PC-9 (cell line): ENCODE measurements at regions not wholly inside any gene's neighbourhood (a gene's known extent, or its start where the extent isn't known, plus 50 kb on each side); places are given as distances from the start of the nearest gene placed in this dataset.

Experiments
- BruUV-seq: library from RNA; stranded (reverse); fragments of 400-500 nt; replicated peaks from 2 replicates; lab custom pipeline; 2021; lab: Mats Ljungman, UMichigan
- CTCF ChIA-PET: fragments of 300-600 bp; sonication (Branson Sonifier 250); formaldehyde crosslinking; loops from one replicate; lab custom pipeline; 2022; ENCODE audit warnings: antibody characterized with exemption; lab: Charles Lee
- POLR2A ChIA-PET: fragments of 300-600 bp; sonication (Branson Sonifier 250); formaldehyde crosslinking; loops from one replicate; lab custom pipeline; 2022; ENCODE audit warnings: antibody characterized with exemption; ENCODE audit not compliant: unreplicated experiment; lab: Charles Lee
- DNase-seq, 2 experiments: peaks; one replicate each; pipeline versions ENCODE4 v3.0.0 to v3.0.0-alpha.2; 2015 to 2022; ENCODE audit warnings: mixed read lengths in 1 of 2
- H2AFZ ChIP-seq: fragments of 200-600 bp; sonication (generic); 2 replicates; pipeline ENCODE4 v1.8.1; 2017; ENCODE audit warnings: antibody characterized with exemption
- H3F3A ChIP-seq: fragments of 200-600 bp; sonication (generic); 2 replicates; pipeline ENCODE4 v1.8.1; 2017; ENCODE audit warnings: antibody characterized with exemption, mild to moderate bottlenecking, low read depth; ENCODE audit not compliant: insufficient read depth
- H3K27ac ChIP-seq: fragments of 200-600 bp; sonication (generic); 2 replicates; pipeline ENCODE4 v1.6.1; 2016; ENCODE audit warnings: mixed run types
- H3K27me3 ChIP-seq: fragments of 200-600 bp; sonication (generic); 2 replicates; pipeline ENCODE4 v1.6.1; 2016; ENCODE audit warnings: low read depth, mixed run types; ENCODE audit not compliant: insufficient read depth
- H3K36me3 ChIP-seq: fragments of 200-600 bp; sonication (generic); 2 replicates; pipeline ENCODE4 v1.6.1; 2016; ENCODE audit warnings: low read depth, mixed run types
- H3K4me1 ChIP-seq: fragments of 200-600 bp; sonication (generic); replicated peaks from 2 replicates; pipeline ENCODE4 v1.6.1; 2016; ENCODE audit warnings: mixed run types; ENCODE audit not compliant: insufficient read depth
- H3K4me2 ChIP-seq: fragments of 200-600 bp; sonication (generic); 2 replicates; pipeline ENCODE4 v1.6.1; 2017; ENCODE audit warnings: mixed run types
- H3K4me3 ChIP-seq: fragments of 200-600 bp; sonication (generic); 2 replicates; pipeline ENCODE4 v1.6.1; 2016; ENCODE audit warnings: mixed run types
- H3K79me2 ChIP-seq: fragments of 200-600 bp; sonication (generic); 2 replicates; pipeline ENCODE4 v1.6.1; 2017; ENCODE audit warnings: low read depth, mixed run types
- H3K9me2 ChIP-seq: fragments of 200-600 bp; sonication (generic); 2 replicates; pipeline ENCODE4 v1.8.1; 2017; ENCODE audit warnings: mild to moderate bottlenecking; ENCODE audit not compliant: insufficient read depth
- H3K9me3 ChIP-seq: fragments of 200-600 bp; sonication (generic); 2 replicates; pipeline ENCODE4 v1.8.1; 2016; ENCODE audit warnings: low read depth; ENCODE audit not compliant: insufficient read depth
- H4K20me1 ChIP-seq: fragments of 200-600 bp; sonication (generic); 2 replicates; pipeline ENCODE4 v1.8.1; 2017; ENCODE audit not compliant: insufficient read depth
- CTCF ChIP-seq: fragments of 200-600 bp; sonication (generic); conservative IDR thresholded peaks from 2 replicates; pipeline ENCODE4 v1.6.1; 2017; ENCODE audit warnings: mixed run types, antibody characterized with exemption, mild to moderate bottlenecking, moderate library complexity
- EZH2 ChIP-seq: fragments of 200-600 bp; sonication (generic); IDR thresholded peaks from 2 replicates; pipeline ENCODE4 v1.8.0; 2017; ENCODE audit warnings: antibody characterized with exemption, low read depth
- intact Hi-C: fragments of 100-400 bp; cut with micrococcal nuclease; formaldehyde crosslinking; loops from one replicate; pipeline ENCODE4 v1.10.0; 2022; ENCODE audit not compliant: unreplicated experiment

GRCh38 chr20:61126369-61127195 is 125.5 kb upstream of the CDH4 start:
- BruUV-seq = no TSS peak
- no peaks in the 10 kb centered on the region; the same call in 1 of the 2 replicates for H4K20me1 ChIP-seq
- H3K4me3 ChIP-seq = no peak overlapping the region
- no peak for DNase-seq
- TF ChIP-seq CTCF (no peak), EZH2 (no peak)
- no peak overlapping the region for H2AFZ ChIP-seq
- peaks cover 98% of the 10 kb centered on the region for H3K27me3 ChIP-seq
- no peaks in the 10 kb centered on the region for H3K9me3 ChIP-seq
- no peak overlapping the region for H3K4me2 ChIP-seq
- intact Hi-C loops = no loop called here
- H3K79me2 ChIP-seq = no peaks in the 10 kb centered on the region
- no peaks in the 10 kb centered on the region for H3K4me1 ChIP-seq
- no peaks in the 10 kb centered on the region for H3K36me3 ChIP-seq
- H3F3A ChIP-seq = no peaks in the 10 kb centered on the region
- H3K27ac ChIP-seq = no peak overlapping the region
- H3K9me2 ChIP-seq = no peaks in the 10 kb centered on the region
- ChIA-PET POLR2A (no interaction called here), CTCF (no interaction called here)

GRCh38 chr20:61127311-61128039 is 124.6 kb upstream of the CDH4 start:
- TF ChIP-seq EZH2 = no peak
- TF ChIP-seq CTCF = no peak
- Histone ChIP-seq H3K27me3 (peaks cover 98% of the 10 kb centered on the region), H3K4me3 (no peak overlapping the region), H4K20me1 (no peaks in the 10 kb centered on the region; the same call in 1 of the 2 replicates), H3K79me2 (no peaks in the 10 kb centered on the region), H2AFZ (no peak overlapping the region), H3F3A (no peaks in the 10 kb centered on the region), H3K9me2 (no peaks in the 10 kb centered on the region), H3K36me3 (no peaks in the 10 kb centered on the region), H3K27ac (no peak overlapping the region), H3K9me3 (no peaks in the 10 kb centered on the region), H3K4me2 (no peak overlapping the region), H3K4me1 (no peaks in the 10 kb centered on the region)
- BruUV-seq = no TSS peak
- POLR2A ChIA-PET = no interaction called here
- DNase-seq = no peak
- CTCF ChIA-PET = no interaction called here
- intact Hi-C loops = no loop called here

GRCh38 chr20:61128701-61129269 is 123.3 kb upstream of the CDH4 start:
- no peaks in the 10 kb centered on the region; the same call in 1 of the 2 replicates for H4K20me1 ChIP-seq
- POLR2A ChIA-PET = no interaction called here
- H3K79me2 ChIP-seq = no peaks in the 10 kb centered on the region
- no peaks in the 10 kb centered on the region for H3F3A ChIP-seq
- no peaks in the 10 kb centered on the region for H3K9me3 ChIP-seq
- intact Hi-C loops = no loop called here
- no peaks in the 10 kb centered on the region for H3K9me2 ChIP-seq
- no peak overlapping the region for H3K27ac ChIP-seq
- H3K4me2 ChIP-seq = no peak overlapping the region
- CTCF ChIA-PET = no interaction called here
- no peak for DNase-seq
- no TSS peak for BruUV-seq
- no peak overlapping the region for H2AFZ ChIP-seq
- H3K36me3 ChIP-seq = no peaks in the 10 kb centered on the region
- no peaks in the 10 kb centered on the region for H3K4me1 ChIP-seq
- H3K4me3 ChIP-seq = no peak overlapping the region
- no peak for TF ChIP-seq CTCF
- no peak for TF ChIP-seq EZH2
- peaks cover 98% of the 10 kb centered on the region for H3K27me3 ChIP-seq
